Astrocyte (in vitro differentiated cells and primary cell): ENCODE measurements at regions not wholly inside any gene's neighbourhood (a gene's known extent, or its start where the extent isn't known, plus 50 kb on each side); places are given as distances from the start of the nearest gene placed in this dataset.

Experiments
- DNase-seq: peaks from one replicate; pipeline ENCODE4 v3.0.0-alpha.2; 2010; ENCODE audit warnings: low read depth
- FAIRE-seq: peaks from 2 replicates; lab custom pipeline; 2011; peaks lifted over from hg19 to GRCh38; lab: Jason Lieb, UNC
- H2AFZ ChIP-seq: 2 replicates; pipeline ENCODE4 v1.6.0; 2012; ENCODE audit warnings: low read depth, low read length, inconsistent platforms
- H3K27ac ChIP-seq: 2 replicates; pipeline ENCODE4 v1.5.1; 2011; ENCODE audit warnings: low read depth, low read length, inconsistent platforms
- H3K27me3 ChIP-seq: 2 replicates; pipeline ENCODE4 v1.6.0; 2011; ENCODE audit warnings: low read length, inconsistent platforms; ENCODE audit not compliant: insufficient read depth
- H3K36me3 ChIP-seq: 2 replicates; pipeline ENCODE4 v1.5.1; 2011; ENCODE audit warnings: low read length, inconsistent platforms; ENCODE audit not compliant: insufficient read depth
- H3K4me1 ChIP-seq: 2 replicates; pipeline ENCODE4 v1.5.1; 2011; ENCODE audit warnings: low read length, inconsistent platforms; ENCODE audit not compliant: insufficient read depth
- H3K4me2 ChIP-seq: 2 replicates; pipeline ENCODE4 v1.6.0; 2012; ENCODE audit warnings: low read length, inconsistent platforms
- H3K4me3 ChIP-seq: 2 replicates; pipeline ENCODE4 v1.5.1; 2011; ENCODE audit warnings: low read depth, mild to moderate bottlenecking, low read length, inconsistent platforms; ENCODE audit not compliant: insufficient read depth
- H3K79me2 ChIP-seq: 2 replicates; pipeline ENCODE4 v1.6.0; 2012; ENCODE audit warnings: mild to moderate bottlenecking, low read length, inconsistent platforms; ENCODE audit not compliant: insufficient read depth
- H3K9ac ChIP-seq: 2 replicates; pipeline ENCODE4 v1.6.0; 2012; ENCODE audit warnings: mild to moderate bottlenecking, low read length, inconsistent platforms
- H3K9me3 ChIP-seq: 2 replicates; pipeline ENCODE4 v1.5.1; 2012; ENCODE audit warnings: low read depth, mild to moderate bottlenecking, low read length, inconsistent platforms; ENCODE audit not compliant: insufficient read depth
- H4K20me1 ChIP-seq: 2 replicates; pipeline ENCODE4 v1.6.0; 2012; ENCODE audit warnings: low read length, inconsistent platforms; ENCODE audit not compliant: insufficient read depth
- H3K27ac Mint-ChIP-seq: one replicate; pipeline ENCODE4 v1.8.0; 2021; ENCODE audit warnings: mild to moderate bottlenecking, mixed read lengths; ENCODE audit not compliant: unreplicated experiment
- H3K27me3 Mint-ChIP-seq: one replicate; pipeline ENCODE4 v1.8.0; 2021; ENCODE audit warnings: low read depth, mixed read lengths; ENCODE audit not compliant: unreplicated experiment
- H3K36me3 Mint-ChIP-seq: one replicate; pipeline ENCODE4 v1.8.0; 2021; ENCODE audit warnings: low read depth, mixed read lengths; ENCODE audit not compliant: unreplicated experiment
- H3K4me1 Mint-ChIP-seq: one replicate; pipeline ENCODE4 v1.8.0; 2021; ENCODE audit warnings: low read depth, mixed read lengths; ENCODE audit not compliant: unreplicated experiment
- H3K4me3 Mint-ChIP-seq: one replicate; pipeline ENCODE4 v1.8.0; 2021; ENCODE audit warnings: mild to moderate bottlenecking, moderate library complexity, mixed read lengths; ENCODE audit not compliant: unreplicated experiment
- H3K9me3 Mint-ChIP-seq: one replicate; pipeline ENCODE4 v1.8.0; 2021; ENCODE audit warnings: mild to moderate bottlenecking, mixed read lengths; ENCODE audit not compliant: unreplicated experiment
- EZH2 ChIP-seq: IDR thresholded peaks from 2 replicates; pipeline ENCODE4 v1.6.1; 2012; ENCODE audit warnings: mild to moderate bottlenecking, low read length, inconsistent platforms; ENCODE audit not compliant: insufficient read depth
- TF ChIP-seq, protein P1 (sequence below): IDR thresholded peaks from 2 replicates; pipeline ENCODE4 v1.5.1; 2011; ENCODE audit warnings: low read depth, mild to moderate bottlenecking, inconsistent platforms, low read length, moderate library complexity; ENCODE audit not compliant: insufficient read depth

DNA sequence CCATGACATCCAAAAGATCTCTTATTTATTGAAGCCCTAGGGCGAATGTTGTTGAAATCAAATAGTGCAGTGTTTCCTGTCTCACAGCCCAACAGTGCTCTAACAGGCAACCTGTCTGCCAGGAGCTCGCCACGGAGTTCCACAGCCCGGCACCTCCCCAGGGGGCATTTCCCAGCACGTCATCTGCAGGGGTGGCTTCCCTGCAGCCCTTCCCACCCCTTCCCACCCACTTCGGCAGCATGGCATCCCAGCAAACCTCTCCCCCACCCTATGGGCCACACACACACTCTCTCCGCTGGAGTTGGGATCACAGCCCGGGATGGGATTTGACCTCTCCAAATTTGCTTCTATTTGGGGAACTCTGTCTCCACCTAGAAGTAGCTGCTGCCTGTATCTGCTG lies 62.7 kb upstream of the C14orf180 start:
- Histone ChIP-seq H3K27ac (no peak overlapping the region), H3K4me2 (no peak overlapping the region)
- TF ChIP-seq EZH2: no peak
- TF ChIP-seq, protein P1, sequence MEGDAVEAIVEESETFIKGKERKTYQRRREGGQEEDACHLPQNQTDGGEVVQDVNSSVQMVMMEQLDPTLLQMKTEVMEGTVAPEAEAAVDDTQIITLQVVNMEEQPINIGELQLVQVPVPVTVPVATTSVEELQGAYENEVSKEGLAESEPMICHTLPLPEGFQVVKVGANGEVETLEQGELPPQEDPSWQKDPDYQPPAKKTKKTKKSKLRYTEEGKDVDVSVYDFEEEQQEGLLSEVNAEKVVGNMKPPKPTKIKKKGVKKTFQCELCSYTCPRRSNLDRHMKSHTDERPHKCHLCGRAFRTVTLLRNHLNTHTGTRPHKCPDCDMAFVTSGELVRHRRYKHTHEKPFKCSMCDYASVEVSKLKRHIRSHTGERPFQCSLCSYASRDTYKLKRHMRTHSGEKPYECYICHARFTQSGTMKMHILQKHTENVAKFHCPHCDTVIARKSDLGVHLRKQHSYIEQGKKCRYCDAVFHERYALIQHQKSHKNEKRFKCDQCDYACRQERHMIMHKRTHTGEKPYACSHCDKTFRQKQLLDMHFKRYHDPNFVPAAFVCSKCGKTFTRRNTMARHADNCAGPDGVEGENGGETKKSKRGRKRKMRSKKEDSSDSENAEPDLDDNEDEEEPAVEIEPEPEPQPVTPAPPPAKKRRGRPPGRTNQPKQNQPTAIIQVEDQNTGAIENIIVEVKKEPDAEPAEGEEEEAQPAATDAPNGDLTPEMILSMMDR: no peak

DNA sequence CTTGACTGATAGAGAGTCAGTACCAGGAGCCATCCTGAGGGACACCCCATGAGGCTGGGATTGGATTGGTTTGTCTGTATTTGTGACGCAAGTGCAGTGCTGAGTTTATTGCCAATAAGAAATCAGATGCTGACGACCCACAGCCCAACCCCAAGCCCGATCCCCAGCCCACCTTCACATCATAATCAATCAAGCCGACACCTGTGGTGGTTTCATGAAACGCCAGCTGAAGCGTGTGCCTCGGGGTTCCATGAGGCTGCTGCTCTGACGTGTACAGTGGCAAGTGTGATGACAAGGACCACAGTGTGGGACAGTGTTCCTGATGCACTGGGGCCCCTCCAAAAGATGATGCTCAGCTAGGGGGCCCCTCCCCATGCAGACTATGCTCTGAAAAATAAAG lies 62.1 kb upstream of the C14orf180 start:
- H3K79me2 ChIP-seq: no peaks in the 10 kb centered on the region
- Mint-ChIP-seq H3K27me3 (peaks cover 66% of the 10 kb centered on the region), H3K9me3 (peaks cover 5% of the 10 kb centered on the region), H3K4me1 (no peaks in the 10 kb centered on the region), H3K4me3 (no peak overlapping the region), H3K36me3 (peaks cover 3% of the 10 kb centered on the region), H3K27ac (no peak overlapping the region)
- FAIRE-seq (no peak), DNase-seq (no peak)
- H3K9me3 ChIP-seq: no peaks in the 10 kb centered on the region
- no peak overlapping the region for H2AFZ ChIP-seq
- no peaks in the 10 kb centered on the region for H3K4me1 ChIP-seq
- H3K36me3 ChIP-seq: no peaks in the 10 kb centered on the region
- H4K20me1 ChIP-seq: no peaks in the 10 kb centered on the region
- H3K9ac ChIP-seq: no peak overlapping the region
- no peak overlapping the region for H3K4me3 ChIP-seq
- H3K27ac ChIP-seq: no peak overlapping the region
- no peak overlapping the region for H3K4me2 ChIP-seq
- H3K27me3 ChIP-seq: no peaks in the 10 kb centered on the region
- TF ChIP-seq EZH2: no peak
- TF ChIP-seq, protein P1: no peak

More for the DNA sequence above, 62.7 kb upstream of the C14orf180 start:
- Histone ChIP-seq H3K27me3 (no peaks in the 10 kb centered on the region), H3K9me3 (no peaks in the 10 kb centered on the region), H2AFZ (no peak overlapping the region), H3K4me3 (no peak overlapping the region), H3K79me2 (no peaks in the 10 kb centered on the region), H4K20me1 (no peaks in the 10 kb centered on the region), H3K36me3 (no peaks in the 10 kb centered on the region), H3K9ac (no peak overlapping the region), H3K4me1 (no peaks in the 10 kb centered on the region)
- peaks cover 3% of the 10 kb centered on the region for H3K36me3 Mint-ChIP-seq
- H3K27ac Mint-ChIP-seq: no peak overlapping the region
- peaks cover 68% of the 10 kb centered on the region for H3K27me3 Mint-ChIP-seq
- no peaks in the 10 kb centered on the region for H3K4me1 Mint-ChIP-seq
- no peak overlapping the region for H3K4me3 Mint-ChIP-seq
- FAIRE-seq (no peak), DNase-seq (no peak)
- H3K9me3 Mint-ChIP-seq: peaks cover 5% of the 10 kb centered on the region

DNA sequence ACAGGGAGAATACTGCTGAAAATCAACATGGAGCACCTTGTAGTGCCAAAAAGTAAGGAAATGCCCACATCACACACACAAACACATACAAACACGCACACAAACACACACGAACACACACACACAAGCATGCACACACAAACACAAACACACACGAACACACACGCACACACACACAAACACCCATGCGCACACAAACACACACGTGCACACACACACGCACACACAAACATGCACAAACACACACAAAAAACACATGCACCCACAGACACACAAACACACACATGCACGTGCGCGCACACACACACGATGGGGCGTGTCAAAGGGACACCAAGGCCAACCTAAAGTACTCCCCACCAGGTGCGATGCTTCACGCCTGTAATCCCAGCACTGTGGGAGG lies 61.7 kb upstream of the C14orf180 start:
- Mint-ChIP-seq H3K4me3 (no peak overlapping the region), H3K36me3 (peaks cover 3% of the 10 kb centered on the region), H3K9me3 (peaks cover 5% of the 10 kb centered on the region), H3K27ac (no peak overlapping the region), H3K4me1 (no peaks in the 10 kb centered on the region), H3K27me3 (peaks cover 63% of the 10 kb centered on the region)
- Histone ChIP-seq H3K4me2 (no peak overlapping the region), H3K36me3 (no peaks in the 10 kb centered on the region), H3K4me1 (no peaks in the 10 kb centered on the region), H3K79me2 (no peaks in the 10 kb centered on the region), H4K20me1 (no peaks in the 10 kb centered on the region), H3K27me3 (no peaks in the 10 kb centered on the region), H3K9ac (no peak overlapping the region), H2AFZ (no peak overlapping the region), H3K9me3 (no peaks in the 10 kb centered on the region), H3K27ac (no peak overlapping the region), H3K4me3 (no peak overlapping the region)
- DNase-seq: no peak
- no peak for TF ChIP-seq EZH2
- TF ChIP-seq, protein P1: no peak
- FAIRE-seq: no peak
